Stimulated activated CD8-positive, alpha-beta memory T cell treated with anti-CD3 and anti-CD28 coated beads, Interleukin-12 subunit alpha, Interleukin-12 subunit beta, amount 100 ng/mL, for 4 hours (primary cell): ENCODE measurements at regions not wholly inside any gene's neighbourhood (a gene's known extent, or its start where the extent isn't known, plus 50 kb on each side); places are given as distances from the start of the nearest gene placed in this dataset.
A peak's percentile ranks its signal among the peaks of the same experiment; 100 is the strongest.

Experiments
- DNase-seq: peaks from one replicate; pipeline ENCODE4 v3.0.0-alpha.2; 2020; ENCODE audit warnings: low read depth

GRCh38 chr6:14693301-14694192, 552.3 kb upstream of the JARID2 start:
- DNase-seq, result no peak

DNA sequence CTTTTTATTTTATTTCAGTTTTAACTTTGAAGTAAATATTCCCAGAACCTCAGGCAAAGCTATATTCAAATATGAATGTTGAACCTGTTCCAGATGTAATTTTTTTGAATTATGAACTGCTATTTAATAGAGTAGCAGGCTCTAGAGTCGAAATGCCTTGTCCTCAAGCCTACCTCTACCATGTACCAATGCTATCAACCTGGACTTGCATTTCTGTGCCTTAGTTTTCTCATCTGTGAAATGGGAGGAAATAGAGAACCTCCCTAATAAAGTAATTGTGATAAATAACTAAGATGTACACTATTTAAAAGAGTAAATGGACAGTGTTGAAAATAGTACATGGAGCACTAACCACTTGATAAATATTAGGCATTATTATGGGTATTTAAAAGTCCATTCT, 551.6 kb upstream of the JARID2 start:
- DNase-seq, result no peak

- no peak for DNase-seq
These were observed 550.3 kb upstream of the JARID2 start for GRCh38 chr6:14695579-14695978.

- DNase-seq, result no peak
These were observed 549.5 kb upstream of the JARID2 start for GRCh38 chr6:14696367-14696766.

- DNase-seq, result no peak
These were observed 548.4 kb upstream of the JARID2 start for GRCh38 chr6:14697427-14697826.

GRCh38 chr6:14699803-14700601, 545.9 kb upstream of the JARID2 start:
- no peak for DNase-seq

DNA sequence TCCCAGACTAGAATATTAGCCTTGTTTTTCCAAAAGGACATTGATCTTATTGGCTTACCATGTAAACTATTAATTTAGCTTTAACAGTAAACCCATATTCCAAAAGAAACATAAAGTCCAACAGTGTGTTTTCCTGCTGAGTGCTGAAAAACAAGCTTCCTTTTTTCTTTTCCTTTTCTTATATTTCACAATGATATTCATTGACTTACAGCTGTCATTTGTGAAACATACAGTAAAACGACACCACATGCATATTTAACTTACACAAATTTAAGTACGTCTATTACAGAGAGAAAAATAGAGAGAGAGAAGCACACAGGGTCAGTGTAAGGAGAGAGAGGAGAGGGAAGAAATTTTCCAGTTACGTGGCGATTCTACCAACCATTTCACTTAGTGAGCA, 543.9 kb upstream of the JARID2 start:
- DNase-seq, result no peak

- no peak for DNase-seq
These were observed 543.2 kb upstream of the JARID2 start for GRCh38 chr6:14702678-14703077.

DNA sequence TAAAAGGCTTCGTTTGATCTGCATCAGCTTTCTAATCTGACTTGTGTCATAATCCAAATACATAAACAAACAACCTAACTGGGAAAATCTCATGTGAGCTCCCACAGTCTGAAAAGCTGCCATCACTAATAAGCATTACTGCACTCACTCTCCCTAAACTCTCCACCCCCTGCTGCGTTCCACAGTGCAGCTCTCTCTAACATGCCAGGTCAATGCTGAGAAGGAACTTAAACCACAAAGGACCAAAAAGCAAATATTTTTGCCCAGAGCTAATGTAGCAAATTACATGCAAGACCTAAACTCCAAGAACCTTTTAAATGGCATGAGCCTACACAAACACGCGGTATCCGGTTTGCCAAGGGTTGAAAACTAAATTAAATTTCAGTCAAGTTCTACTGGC, 542.3 kb upstream of the JARID2 start:
- DNase-seq, result no peak

DNA sequence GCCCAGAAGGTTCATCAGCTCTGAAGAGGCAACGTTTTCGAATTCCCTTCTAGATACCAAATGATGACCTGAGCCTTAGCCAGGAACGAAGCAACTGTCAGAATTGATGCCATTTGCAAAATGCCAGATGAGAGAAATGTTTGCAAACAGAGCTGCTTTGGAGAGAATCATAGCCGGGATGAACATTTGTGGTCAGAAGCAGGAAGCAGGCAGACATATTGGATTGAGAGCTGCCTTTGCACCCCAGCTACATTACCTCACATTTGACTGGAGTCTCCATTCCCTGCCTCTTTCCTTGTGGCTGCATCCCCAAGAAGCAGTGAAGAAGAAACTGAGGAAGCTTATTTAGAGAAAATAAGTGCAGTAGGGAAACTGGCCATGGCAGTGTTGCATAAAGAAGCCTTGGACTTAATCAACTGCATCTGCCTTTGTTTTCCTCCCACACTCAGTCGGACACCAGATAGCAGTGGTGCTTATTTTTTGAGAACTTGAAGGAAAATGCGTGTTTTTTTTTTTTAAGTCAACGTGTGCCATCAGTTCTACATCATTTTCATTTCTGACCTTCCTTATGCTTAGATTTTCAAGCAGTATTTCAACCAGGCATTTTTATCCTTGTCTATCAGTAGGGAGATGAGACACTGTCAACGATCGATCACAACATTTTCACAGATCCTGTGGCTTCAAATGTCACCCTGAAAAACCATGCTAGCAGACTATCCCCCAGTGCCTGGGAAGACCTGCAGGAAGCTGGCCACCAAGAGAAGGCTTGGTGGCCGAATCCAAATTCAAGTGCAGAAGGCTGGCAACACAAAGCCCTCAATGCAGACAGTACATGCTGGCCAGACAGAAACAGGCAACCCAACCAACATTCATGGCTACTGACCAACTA, 541.2 kb upstream of the JARID2 start:
- no peak for DNase-seq

DNA sequence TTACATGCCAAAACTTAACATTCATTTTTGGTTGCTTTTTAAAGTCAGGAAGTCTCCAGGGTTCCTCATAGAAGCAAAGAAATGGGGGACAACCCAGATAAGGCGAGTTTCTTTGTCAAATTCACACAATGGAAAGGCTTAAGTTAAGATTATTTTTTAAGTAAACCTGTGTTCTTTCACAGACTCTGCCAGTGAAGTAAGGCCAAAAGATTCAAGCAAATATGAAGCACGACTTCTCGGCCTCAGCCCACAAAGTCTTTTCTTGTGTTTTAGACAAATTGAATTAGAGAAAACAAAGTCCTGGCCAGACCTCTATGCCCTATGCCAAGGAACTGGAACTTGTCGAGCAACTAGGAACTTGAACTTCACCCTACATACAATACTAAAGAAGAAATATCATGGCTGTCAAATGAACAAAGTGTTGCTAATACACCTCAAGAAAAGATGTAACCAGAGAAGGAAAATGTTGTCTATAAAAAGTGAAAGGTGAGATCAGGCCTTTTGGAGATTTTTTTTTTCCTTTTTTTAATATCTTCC, 540.0 kb upstream of the JARID2 start:
- DNase-seq, result no peak

- peak; percentile 45 for DNase-seq
These were observed 539.4 kb upstream of the JARID2 start for GRCh38 chr6:14706378-14706929.

DNA sequence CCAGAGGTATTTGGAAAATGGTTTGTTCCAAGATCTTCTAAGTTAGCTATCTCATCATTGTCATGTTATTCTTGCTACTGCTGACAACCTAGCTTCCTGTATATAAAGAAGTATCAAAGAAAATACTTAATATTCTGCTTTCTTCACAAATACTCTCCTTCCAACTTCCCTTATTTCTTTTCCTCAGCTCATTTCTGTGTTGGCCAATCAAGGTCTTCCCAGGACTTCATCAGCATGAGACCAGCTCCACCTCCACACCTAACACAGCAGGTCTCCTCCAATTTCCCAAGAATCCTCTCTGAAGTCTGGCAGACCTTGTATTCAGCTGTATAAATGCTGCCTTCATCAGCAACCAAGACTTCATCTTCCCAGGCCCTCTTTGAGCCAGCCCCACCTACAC, 538.6 kb upstream of the JARID2 start:
- DNase-seq, result no peak

DNA sequence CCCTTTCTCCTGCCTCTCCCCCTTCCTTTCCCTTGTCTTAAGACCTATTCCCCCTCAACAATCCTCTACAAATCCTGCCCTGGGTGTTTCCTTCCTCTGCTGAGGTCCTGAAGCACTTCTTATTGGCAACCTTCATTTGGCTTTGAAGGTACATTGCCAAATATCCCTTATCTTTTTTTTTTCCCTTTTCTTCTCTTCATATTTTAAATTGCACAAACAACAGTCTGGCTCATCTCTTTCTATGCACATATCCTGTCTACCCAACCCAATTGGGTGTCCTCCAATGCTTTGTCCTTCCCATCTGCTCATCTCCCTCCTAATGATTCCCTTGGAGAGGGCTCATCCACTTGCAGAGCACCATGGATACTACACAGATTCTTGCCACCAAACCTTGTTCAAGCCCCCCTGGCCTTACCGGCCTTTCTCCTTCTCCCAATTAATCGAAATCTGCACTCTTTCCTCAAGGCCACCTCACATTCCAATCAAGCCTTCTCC, 537.9 kb upstream of the JARID2 start:
- DNase-seq, result no peak

- DNase-seq, result no peak
These were observed 536.7 kb upstream of the JARID2 start for GRCh38 chr6:14709066-14709670.

DNA sequence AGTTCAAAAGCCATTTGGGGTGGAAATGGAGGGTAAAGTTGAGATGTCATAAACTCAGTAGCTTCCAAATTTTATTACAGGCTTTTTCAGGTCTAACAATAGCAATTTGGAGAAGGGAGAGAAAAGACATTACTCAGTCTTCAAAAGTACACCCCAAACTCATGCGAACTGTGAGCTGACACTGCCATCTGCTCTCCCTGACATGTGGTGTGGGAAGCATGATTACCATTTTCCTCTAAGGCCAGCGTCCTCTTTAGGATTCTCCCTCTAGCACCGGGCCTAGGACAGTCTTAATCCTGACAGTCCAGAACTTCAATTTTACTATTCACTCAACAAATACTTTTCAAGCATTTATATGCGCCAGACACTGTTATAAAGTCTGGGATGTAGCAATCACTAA, 536.0 kb upstream of the JARID2 start:
- no peak for DNase-seq

DNA sequence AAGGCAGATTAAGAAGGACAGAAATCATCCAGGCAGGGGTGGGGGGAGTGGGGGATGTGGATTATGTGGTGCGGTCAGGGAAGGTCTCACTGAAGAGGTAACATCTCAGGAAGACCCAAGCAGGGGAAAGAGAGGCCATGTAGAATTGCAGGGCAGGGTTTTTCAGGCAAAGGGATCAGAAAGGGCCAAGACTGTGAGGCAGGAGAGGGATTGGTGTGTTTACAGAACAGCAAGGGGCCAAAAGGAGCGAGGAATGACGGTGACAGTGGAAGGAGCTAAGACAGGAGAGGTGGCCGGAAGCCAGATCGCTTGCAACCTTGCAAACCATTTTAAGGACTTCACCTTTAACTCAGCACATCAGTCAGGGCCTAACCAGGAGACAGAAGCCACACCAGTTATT, 535.4 kb upstream of the JARID2 start:
- DNase-seq, result no peak

DNA sequence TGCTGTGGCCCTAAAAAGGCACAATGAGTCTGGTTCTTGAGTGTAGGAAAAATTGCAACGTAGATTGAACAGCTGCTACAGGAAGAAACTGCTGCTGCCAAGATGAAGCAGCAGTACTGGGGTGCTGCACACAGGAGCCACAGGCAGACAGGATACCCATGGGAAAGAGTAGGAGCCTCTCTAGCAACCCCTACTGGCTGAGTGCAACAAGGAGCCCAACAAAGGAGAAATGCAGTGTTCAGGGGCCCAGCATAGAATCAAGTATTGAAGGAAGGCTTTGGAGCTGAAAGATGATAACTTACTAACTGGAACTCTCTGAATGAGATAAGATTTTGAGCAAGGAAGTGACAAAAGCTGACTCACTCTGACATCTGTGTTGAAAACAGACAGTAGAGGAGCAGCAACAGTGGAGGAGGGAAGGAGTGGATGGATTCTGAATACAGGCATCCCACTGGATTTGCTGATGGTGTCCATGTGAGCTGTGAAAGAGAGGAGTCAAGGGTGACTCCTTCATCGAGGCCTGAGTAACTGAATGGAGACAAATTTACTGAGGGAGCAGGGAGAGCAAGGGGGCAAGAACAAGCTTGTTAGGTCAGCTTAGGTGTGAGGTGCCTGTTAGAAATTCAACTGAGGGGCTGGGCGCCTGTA, 534.7 kb upstream of the JARID2 start:
- no peak for DNase-seq

DNA sequence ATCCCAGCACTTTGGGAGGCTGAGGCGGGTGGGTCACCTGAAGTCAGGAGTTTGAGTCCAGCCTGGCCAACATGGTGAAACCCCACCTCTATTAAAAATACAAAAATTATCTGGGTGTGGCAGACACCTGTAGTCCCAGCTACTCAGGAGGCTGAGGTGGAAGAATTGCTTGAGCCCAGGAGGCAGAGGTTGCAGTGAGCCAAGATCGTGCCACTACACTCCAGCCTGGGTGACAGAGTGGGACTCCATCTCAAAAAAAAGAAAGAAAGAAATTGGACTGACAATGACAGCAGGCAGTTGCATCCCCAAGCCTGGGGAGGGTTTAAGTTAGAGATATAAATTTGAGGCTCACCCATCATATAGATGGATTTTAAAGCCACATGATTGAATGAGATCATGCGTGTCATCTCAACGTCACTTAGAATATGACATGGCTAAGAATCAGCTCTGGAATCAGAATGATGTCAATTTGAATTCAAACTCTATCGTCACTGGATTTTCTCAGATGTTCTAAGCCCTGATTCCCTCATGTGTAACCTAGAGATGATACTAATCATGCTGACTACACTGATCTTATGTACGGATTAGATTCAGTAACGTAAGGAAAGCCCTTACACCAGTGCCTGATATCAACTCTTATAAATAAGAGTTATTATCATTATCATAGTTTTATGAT, 534.0 kb upstream of the JARID2 start:
- no peak for DNase-seq
